ENCODE measurements at regions not wholly inside any gene's neighbourhood (a gene's known extent, or its start where the extent isn't known, plus 50 kb on each side); places are given as distances from the start of the nearest gene placed in this dataset.

- no peaks in the 10 kb centered on the region for H3K36me3 Mint-ChIP-seq
- ChIA-PET POLR2A (interaction anchor here (0.6 kb wide), 1 partner anchor 125 kb away, joined by 3 read pairs; no protein-coding TSS in a partner anchor), CTCF (interaction anchor here (1.6 kb wide), 1 partner anchor 201 kb away, joined by 3 read pairs; no protein-coding TSS in a partner anchor)
- 0 out of 2 replicates have a peak, but pooled peaks cover 6% of the 10 kb centered on the region for H3K9me3 Mint-ChIP-seq
- H3K27ac Mint-ChIP-seq, result no peak overlapping the region
- H3K27me3 Mint-ChIP-seq (ENCODE audit: low read depth), result peaks cover 5% of the 10 kb centered on the region
- ATAC-seq, result no peak
- no peak for DNase-seq (ENCODE audit: low spot score)
- TF ChIP-seq E2F1 (CRISPR knock-in tag; IDR thresholded peaks at IDR 0.05) (no peak), ELF4 (CRISPR knock-in tag; IDR thresholded peaks at IDR 0.05; ENCODE audit: low read depth) (no peak), ZNF532 (CRISPR knock-in tag; IDR thresholded peaks at IDR 0.05; ENCODE audit: borderline replicate concordance) (no peak), ESRRA (CRISPR knock-in tag; IDR thresholded peaks at IDR 0.05; ENCODE audit: borderline replicate concordance) (no peak)
- no peaks in the 10 kb centered on the region for H3K4me1 Mint-ChIP-seq
- no peak overlapping the region for H3K4me3 Mint-ChIP-seq
These were observed 65.8 kb upstream of the BCL9 start for GRCh38 chr1:147475488-147475887.

- Mint-ChIP-seq H3K4me3 (no peak overlapping the region), H3K36me3 (no peaks in the 10 kb centered on the region), H3K27ac (no peak overlapping the region), H3K4me1 (no peaks in the 10 kb centered on the region), H3K9me3 (0 out of 2 replicates have a peak, but pooled peaks cover 6% of the 10 kb centered on the region), H3K27me3 (ENCODE audit: low read depth) (peaks cover 2% of the 10 kb centered on the region)
- ChIA-PET CTCF (no interaction called here), POLR2A (no interaction called here)
- ATAC-seq, result no peak
- DNase-seq (ENCODE audit: low spot score), result no peak
- no peak for TF ChIP-seq TCF7 (CRISPR knock-in tag; IDR thresholded peaks at IDR 0.05; ENCODE audit: low read depth)
- no peak for TF ChIP-seq FOXJ3 (CRISPR knock-in tag; IDR thresholded peaks at IDR 0.05; ENCODE audit: borderline replicate concordance)
These were observed 62.8 kb upstream of the BCL9 start for GRCh38 chr1:147478521-147478920.

- H3K27ac Mint-ChIP-seq, result no peak overlapping the region
- no peaks in the 10 kb centered on the region for H3K36me3 Mint-ChIP-seq
- no peaks in the 10 kb centered on the region; the same call in 1 of the 2 replicates for H3K4me1 Mint-ChIP-seq
- ChIA-PET POLR2A (no interaction called here), CTCF (no interaction called here)
- DNase-seq (ENCODE audit: low spot score) (no peak), ATAC-seq (no peak)
- H3K4me3 Mint-ChIP-seq, result no peak overlapping the region
- peaks cover 2% of the 10 kb centered on the region for H3K27me3 Mint-ChIP-seq (ENCODE audit: low read depth)
- H3K9me3 Mint-ChIP-seq, result 0 out of 2 replicates have a peak, but pooled peaks cover under 1% of the 10 kb centered on the region
- TF ChIP-seq FOXP1 (CRISPR knock-in tag; IDR thresholded peaks at IDR 0.05; ENCODE audit: borderline replicate concordance) (no peak), FOXK1 (CRISPR knock-in tag; IDR thresholded peaks at IDR 0.05) (no peak), JAZF1 (CRISPR knock-in tag; IDR thresholded peaks at IDR 0.05) (no peak), ZMAT4 (CRISPR knock-in tag; IDR thresholded peaks at IDR 0.05) (no peak), AFF4 (CRISPR knock-in tag; IDR thresholded peaks at IDR 0.05; ENCODE audit: borderline replicate concordance) (no peak), AR (CRISPR knock-in tag; IDR thresholded peaks at IDR 0.05) (no peak)
These were observed 61.3 kb upstream of the BCL9 start for GRCh38 chr1:147479864-147480564.
